Gastrocnemius medialis (tissue), 4 donors: ENCODE measurements at regions not wholly inside any gene's neighbourhood (a gene's known extent, or its start where the extent isn't known, plus 50 kb on each side); places are given as distances from the start of the nearest gene placed in this dataset.

ENCODE experiments used
- CTCF ChIP-seq, 5 experiments: fragments of 450-650 bp in 3 of 5; fragments of 200-600 bp in 2 of 5; sonication (generic) in 2 of 5; IDR thresholded peaks in 4 of 5; conservative IDR thresholded peaks in 1 of 5; 1 replicate in 4 of 5; 2 replicates in 1 of 5; pipeline ENCODE4 v1.5.1; 2016 to 2019; ENCODE audit warnings: antibody characterized with exemption in 5 of 5, mild to moderate bottlenecking in 3 of 5, moderate library complexity in 3 of 5
- POLR2A ChIP-seq, 2 donors: fragments of 450-650 bp; IDR thresholded peaks; one replicate each; pipeline ENCODE4 v1.6.1; 2017; ENCODE audit warnings: antibody characterized with exemption in 2 of 2, mild to moderate bottlenecking in 2 of 2, moderate library complexity in 2 of 2

- no peak for TF ChIP-seq POLR2A (IDR thresholded peaks at IDR 0.05)
- no peak for TF ChIP-seq CTCF (IDR thresholded peaks at IDR 0.05 in 4 of 5, conservative IDR thresholded peaks at IDR 0.05 in 1 of 5)
Observed at GRCh38 chr1:215416497-215416896, 150.6 kb upstream of the KCTD3 start.
